ENCODE measurements at regions not wholly inside any gene's neighbourhood (a gene's known extent, or its start where the extent isn't known, plus 50 kb on each side); places are given as distances from the start of the nearest gene placed in this dataset.
A peak's percentile ranks its signal among the peaks of the same experiment; 100 is the strongest.
"Not testable (repeated sequence)": the region's sequence is repeated elsewhere in the genome, so short reads cannot be mapped to it uniquely, and the experiment has no call there.

- no peak overlapping the region for H3K4me3 ChIP-seq (ENCODE audit: low read depth, low read length)
- no peak for TF ChIP-seq POLR2A (IDR thresholded peaks at IDR 0.05; ENCODE audit: extremely low read depth, insufficient read length)
- TF ChIP-seq MAX (IDR thresholded peaks at IDR 0.05; ENCODE audit: low read depth, low read length), result no peak
- TF ChIP-seq, protein P1, sequence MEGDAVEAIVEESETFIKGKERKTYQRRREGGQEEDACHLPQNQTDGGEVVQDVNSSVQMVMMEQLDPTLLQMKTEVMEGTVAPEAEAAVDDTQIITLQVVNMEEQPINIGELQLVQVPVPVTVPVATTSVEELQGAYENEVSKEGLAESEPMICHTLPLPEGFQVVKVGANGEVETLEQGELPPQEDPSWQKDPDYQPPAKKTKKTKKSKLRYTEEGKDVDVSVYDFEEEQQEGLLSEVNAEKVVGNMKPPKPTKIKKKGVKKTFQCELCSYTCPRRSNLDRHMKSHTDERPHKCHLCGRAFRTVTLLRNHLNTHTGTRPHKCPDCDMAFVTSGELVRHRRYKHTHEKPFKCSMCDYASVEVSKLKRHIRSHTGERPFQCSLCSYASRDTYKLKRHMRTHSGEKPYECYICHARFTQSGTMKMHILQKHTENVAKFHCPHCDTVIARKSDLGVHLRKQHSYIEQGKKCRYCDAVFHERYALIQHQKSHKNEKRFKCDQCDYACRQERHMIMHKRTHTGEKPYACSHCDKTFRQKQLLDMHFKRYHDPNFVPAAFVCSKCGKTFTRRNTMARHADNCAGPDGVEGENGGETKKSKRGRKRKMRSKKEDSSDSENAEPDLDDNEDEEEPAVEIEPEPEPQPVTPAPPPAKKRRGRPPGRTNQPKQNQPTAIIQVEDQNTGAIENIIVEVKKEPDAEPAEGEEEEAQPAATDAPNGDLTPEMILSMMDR (IDR thresholded peaks at IDR 0.05; ENCODE audit: low read depth, low read length), result no peak
- no peak for TF ChIP-seq MYC (IDR thresholded peaks at IDR 0.05; ENCODE audit: low read depth, low read length)
- DNase-seq (ENCODE audit: low read depth), result no peak
Observed at GRCh38 chr12:91702843-91703425, 442.7 kb downstream of the BTG1 start.

DNA sequence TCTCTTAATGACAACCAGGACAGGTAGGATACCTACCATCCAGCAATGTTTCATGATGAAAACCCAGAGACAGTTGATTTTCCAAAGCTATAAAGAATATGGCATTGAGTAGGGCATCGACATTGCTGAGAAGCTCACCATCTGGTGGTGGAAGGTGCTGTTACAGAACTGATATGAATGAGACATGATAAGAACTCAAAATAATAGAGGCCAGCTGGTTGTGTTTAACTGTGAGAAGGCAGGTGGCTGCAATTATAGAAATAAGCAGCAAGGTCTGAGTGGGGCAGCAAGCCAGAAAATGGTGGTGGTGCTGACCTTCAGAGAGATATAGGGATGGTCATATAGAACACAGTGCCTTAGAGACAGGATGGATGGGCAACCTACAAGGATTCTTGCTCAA is 449.7 kb downstream of the BTG1 start:
- no peak overlapping the region for H3K4me3 ChIP-seq (ENCODE audit: low read depth, low read length)
- TF ChIP-seq MAX (IDR thresholded peaks at IDR 0.05; ENCODE audit: low read depth, low read length) (no peak), POLR2A (IDR thresholded peaks at IDR 0.05; ENCODE audit: extremely low read depth, insufficient read length) (no peak), MYC (IDR thresholded peaks at IDR 0.05; ENCODE audit: low read depth, low read length) (no peak)
- TF ChIP-seq, protein P1 (IDR thresholded peaks at IDR 0.05; ENCODE audit: low read depth, low read length), result no peak
- DNase-seq (ENCODE audit: low read depth), result no peak

GRCh38 chr12:91695406-91695805 is 450.2 kb downstream of the BTG1 start:
- DNase-seq (ENCODE audit: low read depth); H3K4me3 ChIP-seq (ENCODE audit: low read depth, low read length): not testable (repeated sequence)

GRCh38 chr12:91690531-91690930 is 455.1 kb downstream of the BTG1 start:
- DNase-seq (ENCODE audit: low read depth), result no peak
- H3K4me3 ChIP-seq (ENCODE audit: low read depth, low read length), result no peak overlapping the region
- TF ChIP-seq MYC (IDR thresholded peaks at IDR 0.05; ENCODE audit: low read depth, low read length) (no peak), POLR2A (IDR thresholded peaks at IDR 0.05; ENCODE audit: extremely low read depth, insufficient read length) (no peak), MAX (IDR thresholded peaks at IDR 0.05; ENCODE audit: low read depth, low read length) (no peak)
- TF ChIP-seq, protein P1 (IDR thresholded peaks at IDR 0.05; ENCODE audit: low read depth, low read length), result no peak

- TF ChIP-seq POLR2A (IDR thresholded peaks at IDR 0.05; ENCODE audit: extremely low read depth, insufficient read length) (no peak), MYC (IDR thresholded peaks at IDR 0.05; ENCODE audit: low read depth, low read length) (no peak), MAX (IDR thresholded peaks at IDR 0.05; ENCODE audit: low read depth, low read length) (no peak)
- TF ChIP-seq, protein P1 (IDR thresholded peaks at IDR 0.05; ENCODE audit: low read depth, low read length), result no peak
- no peak overlapping the region for H3K4me3 ChIP-seq (ENCODE audit: low read depth, low read length)
- peak; percentile 30 for DNase-seq (ENCODE audit: low read depth)
Observed at GRCh38 chr12:91687052-91688017, 458.3 kb downstream of the BTG1 start.

DNA sequence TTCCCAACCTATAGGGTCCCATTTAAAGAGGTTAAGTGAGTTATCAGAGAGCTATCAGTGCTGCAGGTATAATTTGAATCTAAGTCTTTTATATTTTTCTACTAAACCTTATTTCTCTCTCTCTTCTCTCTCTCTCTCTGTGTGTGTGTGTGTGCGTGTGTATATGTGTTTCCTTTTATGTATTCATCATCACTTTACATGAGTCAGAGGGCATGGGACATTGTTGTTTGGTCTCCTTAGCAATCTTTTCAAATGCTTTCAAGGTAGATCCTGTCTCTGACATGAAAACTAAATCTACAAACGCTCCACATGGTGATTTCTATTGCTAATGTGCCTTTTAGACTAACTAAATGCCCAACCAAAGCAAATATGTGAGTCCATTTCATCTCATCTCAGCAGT is 459.7 kb downstream of the BTG1 start:
- no peak overlapping the region for H3K4me3 ChIP-seq (ENCODE audit: low read depth, low read length)
- DNase-seq (ENCODE audit: low read depth), result no peak
- TF ChIP-seq MAX (IDR thresholded peaks at IDR 0.05; ENCODE audit: low read depth, low read length), result no peak
- no peak for TF ChIP-seq POLR2A (IDR thresholded peaks at IDR 0.05; ENCODE audit: extremely low read depth, insufficient read length)
- TF ChIP-seq, protein P1 (IDR thresholded peaks at IDR 0.05; ENCODE audit: low read depth, low read length), result no peak
